ENCODE measurements at regions not wholly inside any gene's neighbourhood (a gene's known extent, or its start where the extent isn't known, plus 50 kb on each side); places are given as distances from the start of the nearest gene placed in this dataset.

- no peaks in the 10 kb centered on the region for H3K36me3 Mint-ChIP-seq
- ATAC-seq: no peak
- no peak overlapping the region for H3K27ac Mint-ChIP-seq
- peaks cover 68% of the 10 kb centered on the region for H3K27me3 Mint-ChIP-seq
- DNase-seq: no peak
- H3K4me1 Mint-ChIP-seq: peaks cover 3% of the 10 kb centered on the region
- H3K4me3 Mint-ChIP-seq: no peak overlapping the region
- H3K9me3 Mint-ChIP-seq (ENCODE audit: low read depth): no peaks in the 10 kb centered on the region
- CTCF ChIA-PET: no interaction called here
Measured at GRCh38 chr5:73395256-73395655, 53.3 kb downstream of the FOXD1 start.

- DNase-seq: no peak
- CTCF ChIA-PET: interaction anchor here (0.9 kb wide), 1 partner anchor 10 kb away, joined by 3 read pairs; no protein-coding TSS in a partner anchor
- Mint-ChIP-seq H3K9me3 (ENCODE audit: low read depth) (no peaks in the 10 kb centered on the region), H3K36me3 (no peaks in the 10 kb centered on the region), H3K4me1 (peaks cover 3% of the 10 kb centered on the region), H3K4me3 (no peak overlapping the region), H3K27ac (no peak overlapping the region), H3K27me3 (peaks cover 69% of the 10 kb centered on the region)
- ATAC-seq: no peak
Measured at GRCh38 chr5:73394610-73395009, 54.0 kb downstream of the FOXD1 start.

DNA sequence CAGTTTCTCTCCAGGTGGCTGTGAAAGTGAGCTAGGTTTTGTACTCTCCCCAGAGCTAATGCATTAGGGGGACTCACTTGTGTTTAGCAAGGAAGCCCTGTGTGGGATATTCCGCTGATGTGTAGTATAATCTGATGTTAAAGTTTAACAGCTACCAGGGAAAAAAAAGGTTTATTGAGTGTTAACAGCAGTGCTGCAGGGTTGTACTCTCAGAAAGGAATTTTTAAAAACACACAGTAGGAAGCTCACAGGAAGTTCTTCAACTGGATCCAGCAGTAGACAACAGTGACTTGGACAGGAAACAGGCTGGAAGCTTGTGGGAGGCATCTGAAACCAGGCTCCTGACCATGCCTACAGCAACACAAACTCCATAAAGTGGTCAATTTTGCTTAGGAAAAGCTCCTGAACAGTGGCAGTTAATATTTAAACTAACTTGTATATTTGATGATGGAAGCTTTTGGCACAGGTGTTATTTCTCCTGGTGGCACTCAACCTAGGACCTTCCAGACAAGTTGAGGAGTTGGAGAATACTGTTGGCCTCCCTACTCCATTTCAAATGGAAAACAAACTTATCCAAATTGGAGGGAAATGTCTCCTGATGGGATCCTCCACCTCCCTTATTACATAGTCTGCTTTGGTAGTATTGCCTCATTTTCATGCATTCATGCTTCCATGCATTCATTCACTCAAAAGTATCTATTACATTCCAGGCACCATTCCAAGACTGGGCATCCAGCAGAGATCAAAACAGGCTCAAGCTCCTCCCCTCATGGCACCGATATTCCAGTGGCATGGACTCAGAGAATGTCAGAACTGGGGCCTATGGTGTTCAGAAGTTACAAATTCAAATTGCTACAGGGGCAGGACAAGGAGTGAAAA is 54.7 kb downstream of the FOXD1 start:
- Mint-ChIP-seq H3K4me1 (peaks cover 3% of the 10 kb centered on the region), H3K36me3 (no peaks in the 10 kb centered on the region), H3K27me3 (peaks cover 67% of the 10 kb centered on the region), H3K4me3 (no peak overlapping the region), H3K9me3 (ENCODE audit: low read depth) (no peaks in the 10 kb centered on the region), H3K27ac (no peak overlapping the region)
- ATAC-seq: no peak
- CTCF ChIA-PET: interaction anchor here (0.9 kb wide), 1 partner anchor 10 kb away, joined by 3 read pairs; no protein-coding TSS in a partner anchor
- no peak for DNase-seq

- ATAC-seq: no peak
- Mint-ChIP-seq H3K4me1 (peaks cover 11% of the 10 kb centered on the region), H3K4me3 (no peak overlapping the region), H3K36me3 (no peaks in the 10 kb centered on the region), H3K27me3 (peaks cover 72% of the 10 kb centered on the region), H3K27ac (no peak overlapping the region), H3K9me3 (ENCODE audit: low read depth) (no peaks in the 10 kb centered on the region)
- CTCF ChIA-PET: interaction anchor here (1.3 kb wide), 1 partner anchor 176 kb away, joined by 3 read pairs; no protein-coding TSS in a partner anchor
- no peak for DNase-seq
Measured at GRCh38 chr5:73392775-73393174, 55.8 kb downstream of the FOXD1 start.

- H3K27me3 Mint-ChIP-seq: peaks cover 65% of the 10 kb centered on the region
- no peaks in the 10 kb centered on the region for H3K36me3 Mint-ChIP-seq
- H3K4me1 Mint-ChIP-seq: peaks cover 20% of the 10 kb centered on the region
- H3K9me3 Mint-ChIP-seq (ENCODE audit: low read depth): no peaks in the 10 kb centered on the region
- DNase-seq (no peak), ATAC-seq (no peak)
- no peak overlapping the region for H3K27ac Mint-ChIP-seq
- CTCF ChIA-PET: interaction anchor here (0.5 to 1.3 kb wide), 2 partner anchors 175 to 1148 kb away, joined by 3 read pairs; no protein-coding TSS in a partner anchor
- H3K4me3 Mint-ChIP-seq: no peak overlapping the region
Measured at GRCh38 chr5:73391441-73391881, 57.1 kb downstream of the FOXD1 start.

DNA sequence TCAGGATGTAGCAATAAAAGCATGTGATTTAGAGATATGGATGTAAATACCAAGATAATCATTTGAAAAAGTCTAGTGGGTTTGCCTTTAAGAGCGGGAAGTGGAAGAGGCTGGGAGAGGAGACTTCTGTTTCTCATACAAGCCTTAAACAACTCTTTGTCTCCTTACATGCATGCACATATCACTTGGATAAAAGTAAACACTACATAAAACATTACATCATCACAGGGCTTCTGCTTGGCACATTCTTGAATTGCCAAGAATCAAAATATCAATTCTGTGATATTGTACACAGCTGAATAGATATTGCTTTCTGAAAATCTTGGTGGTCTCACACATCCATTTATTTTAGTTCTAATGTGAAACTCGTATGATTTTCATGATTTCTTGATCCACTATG is 57.6 kb downstream of the FOXD1 start:
- CTCF ChIA-PET: no interaction called here
- DNase-seq (no peak), ATAC-seq (no peak)
- H3K36me3 Mint-ChIP-seq: no peaks in the 10 kb centered on the region
- H3K9me3 Mint-ChIP-seq (ENCODE audit: low read depth): peaks cover under 1% of the 10 kb centered on the region
- no peak overlapping the region for H3K27ac Mint-ChIP-seq
- no peak overlapping the region for H3K4me3 Mint-ChIP-seq
- peaks cover 24% of the 10 kb centered on the region for H3K4me1 Mint-ChIP-seq
- H3K27me3 Mint-ChIP-seq: peaks cover 63% of the 10 kb centered on the region

- Mint-ChIP-seq H3K9me3 (ENCODE audit: low read depth) (peaks cover 18% of the 10 kb centered on the region), H3K4me1 (peaks cover 24% of the 10 kb centered on the region), H3K27me3 (peaks cover 63% of the 10 kb centered on the region), H3K36me3 (peaks cover 14% of the 10 kb centered on the region), H3K4me3 (no peak overlapping the region), H3K27ac (no peak overlapping the region)
- CTCF ChIA-PET: interaction anchor here (1.7 kb wide), 1 partner anchor 63 kb away, joined by 7 read pairs; no protein-coding TSS in a partner anchor
- no peak for DNase-seq
- no peak for ATAC-seq
Measured at GRCh38 chr5:73388740-73389139, 59.8 kb downstream of the FOXD1 start.

DNA sequence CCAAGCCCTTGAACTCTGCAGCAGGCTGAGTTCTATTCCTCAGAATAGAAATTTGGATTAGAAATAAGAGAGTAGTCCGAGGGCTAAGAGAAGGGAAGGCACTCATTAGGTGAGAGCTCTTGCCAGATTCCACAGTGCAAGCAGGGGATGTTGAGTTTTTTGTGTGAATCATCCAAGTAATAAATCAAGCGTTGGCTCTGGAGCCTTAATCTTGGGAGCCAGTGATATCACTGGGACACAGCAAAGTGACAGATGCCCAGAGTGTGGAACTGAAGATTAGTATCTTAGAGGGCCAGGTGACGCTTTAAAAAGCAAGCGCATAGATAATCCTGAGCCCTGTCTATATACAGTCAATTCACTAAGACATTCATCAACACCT is 60.3 kb downstream of the FOXD1 start:
- CTCF ChIA-PET: interaction anchor here (1.7 kb wide), 1 partner anchor 63 kb away, joined by 7 read pairs; no protein-coding TSS in a partner anchor
- Mint-ChIP-seq H3K9me3 (ENCODE audit: low read depth) (peaks cover 22% of the 10 kb centered on the region), H3K4me1 (peaks cover 24% of the 10 kb centered on the region), H3K27me3 (peaks cover 64% of the 10 kb centered on the region), H3K36me3 (peaks cover 18% of the 10 kb centered on the region), H3K4me3 (no peak overlapping the region), H3K27ac (no peak overlapping the region)
- no peak for DNase-seq
- ATAC-seq: no peak

GRCh38 chr5:73387601-73388305 is 60.8 kb downstream of the FOXD1 start:
- Mint-ChIP-seq H3K27me3 (peaks cover 65% of the 10 kb centered on the region), H3K4me1 (peaks cover 24% of the 10 kb centered on the region), H3K4me3 (peak overlapping the region; percentile 38), H3K27ac (peak overlapping the region; percentile 68), H3K36me3 (peaks cover 24% of the 10 kb centered on the region), H3K9me3 (ENCODE audit: low read depth) (peaks cover 22% of the 10 kb centered on the region)
- ATAC-seq (peak; percentile 88), DNase-seq (peak; percentile 86)
- CTCF ChIA-PET: interaction anchor here (0.6 to 1.7 kb wide), 3 partner anchors 12 to 1188 kb away, joined by 4 to 7 read pairs (median 5); no protein-coding TSS in a partner anchor

DNA sequence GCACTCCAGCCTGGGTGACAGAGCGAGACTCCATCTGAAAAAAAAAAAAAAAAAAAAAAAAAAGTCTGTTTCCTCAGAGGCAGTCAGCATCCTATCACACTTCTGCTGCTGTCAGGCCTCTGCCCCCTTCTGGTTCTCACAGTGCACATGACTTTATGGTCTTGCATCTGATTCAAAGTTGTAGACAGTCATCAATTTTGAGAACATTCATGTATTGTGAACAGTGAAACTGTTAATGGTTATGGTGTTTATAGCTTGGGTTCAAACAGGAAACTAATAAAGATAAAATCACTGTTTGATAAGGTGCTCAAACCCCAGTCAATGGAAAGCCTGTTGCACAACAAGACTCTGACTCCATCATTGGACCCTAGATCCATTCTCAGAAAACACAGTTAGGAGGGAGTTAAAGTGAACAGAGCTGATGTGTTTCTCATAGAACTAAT is 61.4 kb downstream of the FOXD1 start:
- H3K27ac Mint-ChIP-seq: peak overlapping the region; percentile 68
- CTCF ChIA-PET: interaction anchor here (0.6 to 1.7 kb wide), 4 partner anchors 13 to 1188 kb away, joined by 3 to 7 read pairs (median 4); no protein-coding TSS in a partner anchor
- H3K4me1 Mint-ChIP-seq: peaks cover 24% of the 10 kb centered on the region
- ATAC-seq: peak; percentile 62
- peak overlapping the region; percentile 38 for H3K4me3 Mint-ChIP-seq
- peaks cover 63% of the 10 kb centered on the region for H3K27me3 Mint-ChIP-seq
- peaks cover 25% of the 10 kb centered on the region for H3K36me3 Mint-ChIP-seq
- peaks cover 22% of the 10 kb centered on the region for H3K9me3 Mint-ChIP-seq (ENCODE audit: low read depth)
- DNase-seq: peak; percentile 52

GRCh38 chr5:73384861-73385260 is 63.7 kb downstream of the FOXD1 start:
- Mint-ChIP-seq H3K36me3 (peaks cover 28% of the 10 kb centered on the region), H3K4me3 (no peak overlapping the region), H3K27me3 (peaks cover 59% of the 10 kb centered on the region), H3K27ac (no peak overlapping the region), H3K9me3 (ENCODE audit: low read depth) (peaks cover 22% of the 10 kb centered on the region), H3K4me1 (peaks cover 25% of the 10 kb centered on the region)
- CTCF ChIA-PET: interaction anchor here (0.8 kb wide), 1 partner anchor 69 kb away, joined by 3 read pairs; no protein-coding TSS in a partner anchor
- no peak for DNase-seq
- no peak for ATAC-seq

DNA sequence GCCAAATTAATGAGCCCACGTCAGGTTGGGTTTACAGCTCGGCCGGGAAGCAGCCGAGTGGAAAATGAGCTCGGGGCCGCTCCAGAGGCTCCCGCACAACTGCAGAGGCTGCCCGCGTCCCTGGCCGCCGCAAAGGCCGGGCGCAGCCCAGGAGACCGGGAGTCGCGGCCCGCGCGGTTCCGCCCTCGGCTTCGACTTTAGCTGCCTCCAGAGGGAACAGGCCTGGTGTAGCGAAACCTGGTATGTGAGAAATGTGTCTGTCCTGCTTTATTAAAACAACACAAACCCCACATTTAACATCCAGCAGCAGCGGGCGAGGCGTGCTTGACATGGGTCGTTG is 66.2 kb downstream of the FOXD1 start:
- Mint-ChIP-seq H3K27ac (no peak overlapping the region), H3K4me1 (peaks cover 14% of the 10 kb centered on the region), H3K27me3 (peaks cover 72% of the 10 kb centered on the region), H3K4me3 (no peak overlapping the region), H3K36me3 (peaks cover 28% of the 10 kb centered on the region), H3K9me3 (ENCODE audit: low read depth) (peaks cover 22% of the 10 kb centered on the region)
- CTCF ChIA-PET: interaction anchor here (1.0 kb wide), 1 partner anchor 166 kb away, joined by 3 read pairs; no protein-coding TSS in a partner anchor
- DNase-seq (no peak), ATAC-seq (no peak)

Data from activated CD8-positive, alpha-beta memory T cell treated with anti-CD3 and anti-CD28 coated beads, Interleukin-2, amount 10 ng/mL, durations not matched to agents 7 days and 5 days (primary cell).